ENCODE measurements at regions not wholly inside any gene's neighbourhood (a gene's known extent, or its start where the extent isn't known, plus 50 kb on each side); places are given as distances from the start of the nearest gene placed in this dataset.

- Histone ChIP-seq H3K4me2 (ENCODE audit: insufficient read depth in 1 of 2, low read depth in 2 of 2, low read length in 2 of 2) (no peak overlapping the region), H2AK5ac (ENCODE audit: low read depth, low read length) (no peak overlapping the region), H3K4ac (replicated peaks; ENCODE audit: insufficient read length, low read depth, low read length) (no peak overlapping the region), H3K18ac (ENCODE audit: extremely low read depth, low read length) (no peak overlapping the region), H4K20me1 (replicated peaks in 1 of 2; ENCODE audit: control insufficient read depth in 1 of 2, insufficient read depth in 2 of 2, low read length in 2 of 2) (no peaks in the 10 kb centered on the region), H2BK120ac (replicated peaks; ENCODE audit: low read depth, low read length) (no peak overlapping the region), H3K23me2 (ENCODE audit: low read depth, low read length) (no peaks in the 10 kb centered on the region), H2BK12ac (ENCODE audit: low read depth, low read length) (no peak overlapping the region), H2BK5ac (ENCODE audit: low read depth, low read length) (no peak overlapping the region), H3K36me3 (ENCODE audit: control insufficient read depth in 2 of 4, insufficient read depth in 4 of 4, low read length in 3 of 4) (no peaks in the 10 kb centered on the region), H3K14ac (ENCODE audit: insufficient read length) (no peak overlapping the region), H3K27ac (ENCODE audit: low read depth, low read length) (no peak overlapping the region), H3K23ac (ENCODE audit: insufficient read length) (no peak overlapping the region), H2BK20ac (ENCODE audit: low read length) (no peak overlapping the region), H3K79me1 (ENCODE audit: low read depth, low read length) (no peaks in the 10 kb centered on the region), H3K9ac (replicated peaks in 1 of 4; ENCODE audit: extremely low read depth in 1 of 4, low read depth in 3 of 4, low read length in 3 of 4) (no peak overlapping the region), H4K5ac (ENCODE audit: insufficient read length, low read depth, low read length) (no peak overlapping the region), H3K9me3 (ENCODE audit: insufficient read depth in 2 of 2, low read depth in 1 of 2, low read length in 1 of 2) (no peaks in the 10 kb centered on the region), H2AFZ (ENCODE audit: low read length) (no peak overlapping the region), H3K56ac (replicated peaks; ENCODE audit: insufficient read length, low read depth, low read length) (no peak overlapping the region), H2BK15ac (ENCODE audit: low read length) (no peak overlapping the region), H3K4me3 (ENCODE audit: extremely low read depth in 1 of 4, insufficient read depth in 2 of 4, low read depth in 3 of 4, low read length in 4 of 4) (no peak overlapping the region), H4K91ac (replicated peaks; ENCODE audit: insufficient read length, low read length) (no peak overlapping the region), H3K79me2 (ENCODE audit: control insufficient read depth in 1 of 2, insufficient read depth in 2 of 2, low read length in 2 of 2) (no peaks in the 10 kb centered on the region), H3K4me1 (replicated peaks in 1 of 4; ENCODE audit: control insufficient read depth in 3 of 4, insufficient read depth in 4 of 4, low read length in 3 of 4) (no peaks in the 10 kb centered on the region), H3K27me3 (replicated peaks in 1 of 4; ENCODE audit: control insufficient read depth in 3 of 4, extremely low read depth in 1 of 4, insufficient read depth in 3 of 4, low read length in 3 of 4) (peaks cover 4 to 18% (median 9%) of the 10 kb centered on the region in 4 experiments; a peak in 5 of 7 replicates), H4K8ac (ENCODE audit: extremely low read depth, insufficient read depth, low read length) (no peak overlapping the region)
- FAIRE-seq, result peak; percentile 28
- peak in 1 of 2 experiments; percentile 52 for DNase-seq (ENCODE audit: low read depth in 1 of 2, low spot score in 2 of 2)
- TF ChIP-seq BACH1 (IDR thresholded peaks at IDR 0.05; ENCODE audit: low read length) (no peak), CTCF (IDR thresholded peaks at IDR 0.05; ENCODE audit: control extremely low read depth in 1 of 3, insufficient read depth in 1 of 3, low read depth in 1 of 3, low read length in 3 of 3) (peak; percentile 16 to 39 (median 37); a peak in 2 of 4 replicates), RAD21 (IDR thresholded peaks at IDR 0.05 in 1 of 2, conservative IDR thresholded peaks at IDR 0.05 in 1 of 2; ENCODE audit: low read depth in 2 of 2, low read length in 2 of 2) (peak; percentile 38 to 56; a peak in 3 of 4 replicates)
- CTCF ChIA-PET (ENCODE audit: partially characterized antibody), result no interaction called here
- WGBS, 2 experiments (ENCODE audit: extremely low coverage in 1 of 2, insufficient coverage in 1 of 2, insufficient read length in 1 of 2, insufficient replicate concordance in 2 of 2, low coverage in 1 of 2, low lambda C conversion rate in 2 of 2, missing lambda C conversion rate in 1 of 2), result 77% methylated on average over 9 of the region's 9 CpGs; no CpG with 5 or more reads in 1 of the 2 experiments
- POLR2A ChIA-PET (ENCODE audit: partially characterized antibody), result no interaction called here
Measured at GRCh38 chr7:94243066-94243711, 151.5 kb upstream of the COL1A2 start.

Measured in H1 (cell line).